ENCODE measurements at regions not wholly inside any gene's neighbourhood (a gene's known extent, or its start where the extent isn't known, plus 50 kb on each side); places are given as distances from the start of the nearest gene placed in this dataset.

DNA sequence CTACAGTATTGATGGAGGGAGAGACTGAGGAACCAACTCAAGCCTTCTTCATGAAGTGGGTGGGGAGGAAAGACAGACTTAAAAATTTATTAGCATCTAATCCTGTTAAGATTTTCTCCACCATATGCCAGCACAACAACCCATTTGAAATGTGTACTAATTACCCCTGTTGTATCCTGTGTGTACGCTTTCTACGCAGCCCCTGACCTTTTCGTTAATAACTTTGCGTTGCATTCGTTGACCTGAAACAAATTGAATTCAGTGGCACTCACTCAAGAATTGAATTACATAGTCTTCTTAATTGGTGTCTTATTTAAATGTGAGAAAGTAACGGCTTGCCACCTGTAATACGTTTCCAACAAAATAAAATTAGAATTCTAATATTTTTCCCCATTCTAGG, 113.9 kb downstream of the LINC00237 start:
- Histone ChIP-seq H3K4me3 (no peak overlapping the region), H3K9me3 (no peaks in the 10 kb centered on the region), H3K36me3 (no peaks in the 10 kb centered on the region), H3K27me3 (peaks cover 0 to 29% (median 25%) of the 10 kb centered on the region in 7 donors), H3K4me1 (no peaks in the 10 kb centered on the region), H3K27ac (no peak overlapping the region)
- no peak for TF ChIP-seq CTCF (IDR thresholded peaks at IDR 0.05)
- WGBS, 2 donors = 90 to 95% methylated on average over 7 of the region's 7 CpGs
- intact Hi-C loops (cut with DNase I) = loop anchor here in 1 of 10 donors (10.0 kb wide), 1 partner anchor 57 kb away; no protein-coding TSS in a partner anchor
- ATAC-seq (no peak), DNase-seq (no peak)

DNA sequence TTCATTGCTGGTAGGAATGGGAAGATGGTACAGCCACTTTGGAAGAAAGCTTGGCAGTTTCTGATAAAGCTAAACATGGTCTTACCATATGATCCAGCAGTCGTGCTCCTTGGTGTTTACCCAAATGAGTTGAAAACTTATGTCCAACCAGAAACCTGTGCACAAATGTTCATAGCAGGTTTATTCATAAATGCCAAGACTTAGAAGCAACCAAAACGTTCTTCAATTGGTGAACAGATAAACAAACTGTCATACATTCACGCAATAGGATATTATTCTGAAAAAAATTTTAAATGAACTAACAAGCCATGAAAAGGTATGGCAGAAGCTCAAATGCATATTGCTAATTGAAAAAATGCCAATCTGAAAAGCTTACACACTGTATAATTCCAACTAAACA, 117.1 kb downstream of the LINC00237 start:
- no peak for DNase-seq
- no peaks in the 10 kb centered on the region for H3K36me3 ChIP-seq
- H3K4me1 ChIP-seq = no peaks in the 10 kb centered on the region
- no peaks in the 10 kb centered on the region for H3K9me3 ChIP-seq
- no peak for TF ChIP-seq CTCF (IDR thresholded peaks at IDR 0.05)
- 64 to 78% methylated on average over 3 of the region's 3 CpGs for WGBS, 2 donors
- no peak overlapping the region for H3K27ac ChIP-seq
- intact Hi-C loops (cut with DNase I) = no loop called here
- no peak for ATAC-seq
- no peak overlapping the region for H3K4me3 ChIP-seq
- H3K27me3 ChIP-seq = peaks cover 0 to 24% (median 16%) of the 10 kb centered on the region in 7 donors

DNA sequence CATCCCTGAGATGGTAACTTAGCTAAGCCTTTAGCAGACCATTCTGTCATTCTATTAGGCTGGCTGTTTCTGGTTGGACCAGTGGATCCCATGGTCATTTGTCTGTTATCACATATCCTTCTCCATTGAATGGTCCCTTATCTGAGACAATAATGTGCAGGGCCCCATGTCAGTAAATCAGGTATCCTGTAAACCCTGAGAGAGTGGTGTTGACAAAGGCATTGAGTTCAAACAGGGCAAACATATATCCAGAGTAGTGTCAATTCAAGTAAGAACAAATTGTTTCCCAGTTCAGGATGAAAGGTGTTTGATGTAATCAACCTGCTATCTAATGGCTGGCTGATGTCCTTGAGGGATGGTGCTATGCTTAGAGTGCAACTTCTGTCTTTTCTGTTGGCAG, 126.2 kb downstream of the LINC00237 start:
- intact Hi-C loops (cut with DNase I) = no loop called here
- no peak for TF ChIP-seq CTCF (IDR thresholded peaks at IDR 0.05)
- Histone ChIP-seq H3K9me3 (peaks cover 0 to 5% (median 0%) of the 10 kb centered on the region in 11 donors), H3K4me1 (no peaks in the 10 kb centered on the region), H3K27me3 (peaks cover 0 to 16% (median 0%) of the 10 kb centered on the region in 7 donors), H3K4me3 (no peak overlapping the region), H3K27ac (no peak overlapping the region), H3K36me3 (no peaks in the 10 kb centered on the region)
- DNase-seq (no peak), ATAC-seq (no peak)

GRCh38 chr20:20977786-20978185, 128.4 kb downstream of the LINC00237 start:
- intact Hi-C loops (cut with DNase I) = no loop called here
- Histone ChIP-seq H3K27me3 (peaks cover 0 to 16% (median 0%) of the 10 kb centered on the region in 7 donors), H3K27ac (no peak overlapping the region), H3K4me1 (no peaks in the 10 kb centered on the region), H3K4me3 (no peak overlapping the region), H3K9me3 (peaks cover 0 to 5% (median 0%) of the 10 kb centered on the region in 11 donors), H3K36me3 (no peaks in the 10 kb centered on the region)
- DNase-seq (no peak), ATAC-seq (no peak)
- TF ChIP-seq CTCF (IDR thresholded peaks at IDR 0.05) = no peak
- 81 to 87% methylated on average over 5 of the region's 5 CpGs for WGBS, 2 donors
